Astrocyte (in vitro differentiated cells and primary cell): ENCODE measurements at regions not wholly inside any gene's neighbourhood (a gene's known extent, or its start where the extent isn't known, plus 50 kb on each side); places are given as distances from the start of the nearest gene placed in this dataset.
"Not testable (repeated sequence)": the region's sequence is repeated elsewhere in the genome, so short reads cannot be mapped to it uniquely, and the experiment has no call there.

Experiments
- EZH2 ChIP-seq: IDR thresholded peaks from 2 replicates; pipeline ENCODE4 v1.6.1; 2012; ENCODE audit warnings: mild to moderate bottlenecking, low read length, inconsistent platforms; ENCODE audit not compliant: insufficient read depth
- TF ChIP-seq, protein P1 (sequence below): IDR thresholded peaks from 2 replicates; pipeline ENCODE4 v1.5.1; 2011; ENCODE audit warnings: low read depth, mild to moderate bottlenecking, inconsistent platforms, low read length, moderate library complexity; ENCODE audit not compliant: insufficient read depth

DNA sequence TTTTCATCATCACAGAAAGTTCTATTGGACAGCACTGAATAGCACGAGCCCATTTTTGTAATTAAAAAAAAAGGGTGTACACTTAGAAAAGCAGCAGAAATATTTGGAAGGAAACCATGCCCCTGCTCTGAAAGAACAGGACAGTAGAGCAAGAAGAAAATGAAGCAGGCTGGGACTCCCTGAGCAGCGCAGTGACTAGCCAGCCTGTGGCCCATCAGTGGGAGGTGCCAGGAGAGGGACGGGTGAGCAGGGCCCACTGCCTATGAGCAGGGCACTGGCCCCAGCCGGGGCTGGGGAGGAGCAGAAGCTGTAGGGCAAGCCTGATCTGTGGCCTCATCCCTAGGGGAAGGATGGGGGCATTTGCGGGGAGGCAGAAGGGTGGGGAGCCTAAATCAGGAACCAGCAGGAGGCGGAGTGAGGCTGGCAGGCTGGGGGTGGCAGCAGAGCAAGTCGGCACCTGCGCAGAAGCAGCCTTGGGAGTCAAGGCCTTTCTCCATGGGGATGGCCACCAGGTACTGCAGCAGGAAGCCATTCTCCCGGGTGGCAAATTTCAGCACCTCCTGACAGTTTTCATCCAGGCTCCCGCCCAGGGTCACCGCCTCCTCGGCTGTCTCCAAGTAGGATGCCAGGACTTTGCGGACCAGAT is 119.6 kb downstream of the LRRC37A3 start:
- TF ChIP-seq, protein P1, sequence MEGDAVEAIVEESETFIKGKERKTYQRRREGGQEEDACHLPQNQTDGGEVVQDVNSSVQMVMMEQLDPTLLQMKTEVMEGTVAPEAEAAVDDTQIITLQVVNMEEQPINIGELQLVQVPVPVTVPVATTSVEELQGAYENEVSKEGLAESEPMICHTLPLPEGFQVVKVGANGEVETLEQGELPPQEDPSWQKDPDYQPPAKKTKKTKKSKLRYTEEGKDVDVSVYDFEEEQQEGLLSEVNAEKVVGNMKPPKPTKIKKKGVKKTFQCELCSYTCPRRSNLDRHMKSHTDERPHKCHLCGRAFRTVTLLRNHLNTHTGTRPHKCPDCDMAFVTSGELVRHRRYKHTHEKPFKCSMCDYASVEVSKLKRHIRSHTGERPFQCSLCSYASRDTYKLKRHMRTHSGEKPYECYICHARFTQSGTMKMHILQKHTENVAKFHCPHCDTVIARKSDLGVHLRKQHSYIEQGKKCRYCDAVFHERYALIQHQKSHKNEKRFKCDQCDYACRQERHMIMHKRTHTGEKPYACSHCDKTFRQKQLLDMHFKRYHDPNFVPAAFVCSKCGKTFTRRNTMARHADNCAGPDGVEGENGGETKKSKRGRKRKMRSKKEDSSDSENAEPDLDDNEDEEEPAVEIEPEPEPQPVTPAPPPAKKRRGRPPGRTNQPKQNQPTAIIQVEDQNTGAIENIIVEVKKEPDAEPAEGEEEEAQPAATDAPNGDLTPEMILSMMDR = not testable (repeated sequence)
- TF ChIP-seq EZH2 = not testable (repeated sequence)
